Ishikawa (cell line): ENCODE measurements at regions not wholly inside any gene's neighbourhood (a gene's known extent, or its start where the extent isn't known, plus 50 kb on each side); places are given as distances from the start of the nearest gene placed in this dataset.

Experiments used
- CEBPB ChIP-seq: IDR thresholded peaks from 2 replicates; pipeline ENCODE4 v1.6.1; 2012
- CREB1 ChIP-seq: IDR thresholded peaks from 2 replicates; pipeline ENCODE4 v1.6.1; 2012; ENCODE audit warnings: low read depth
- EGR1 ChIP-seq: IDR thresholded peaks from 2 replicates; pipeline ENCODE4 v1.6.1; 2012
- EP300 ChIP-seq: IDR thresholded peaks from 2 replicates; pipeline ENCODE4 v1.6.1; 2012; ENCODE audit warnings: borderline replicate concordance
- FOXM1 ChIP-seq: IDR thresholded peaks from 2 replicates; pipeline ENCODE4 v1.6.1; 2012; ENCODE audit warnings: low read depth, borderline replicate concordance
- NFIC ChIP-seq: IDR thresholded peaks from 2 replicates; pipeline ENCODE4 v1.6.1; 2012
- RAD21 ChIP-seq: IDR thresholded peaks from 2 replicates; pipeline ENCODE4 v1.6.1; 2012; ENCODE audit warnings: low read depth
- TAF1 ChIP-seq: IDR thresholded peaks from 2 replicates; pipeline ENCODE4 v1.6.1; 2012; ENCODE audit warnings: low read depth, mild to moderate bottlenecking
- TCF12 ChIP-seq: IDR thresholded peaks from 2 replicates; pipeline ENCODE4 v1.6.1; 2012; ENCODE audit warnings: low read depth
- TEAD4 ChIP-seq: IDR thresholded peaks from 2 replicates; pipeline ENCODE4 v1.6.1; 2012
- YY1 ChIP-seq: IDR thresholded peaks from 2 replicates; pipeline ENCODE4 v1.6.1; 2012; ENCODE audit warnings: low read depth
- ZBTB7A ChIP-seq: IDR thresholded peaks from 2 replicates; pipeline ENCODE4 v1.6.1; 2012; ENCODE audit warnings: low read depth
- TF ChIP-seq, protein P1 (sequence below): IDR thresholded peaks from 2 replicates; pipeline ENCODE4 v1.6.1; 2012; ENCODE audit warnings: low read depth, mild to moderate bottlenecking
- TF ChIP-seq, protein P2 (sequence below): IDR thresholded peaks from 2 replicates; pipeline ENCODE4 v1.6.1; 2012
- TF ChIP-seq, protein P3 (sequence below): IDR thresholded peaks from 2 replicates; pipeline ENCODE4 v1.6.1; 2012

DNA sequence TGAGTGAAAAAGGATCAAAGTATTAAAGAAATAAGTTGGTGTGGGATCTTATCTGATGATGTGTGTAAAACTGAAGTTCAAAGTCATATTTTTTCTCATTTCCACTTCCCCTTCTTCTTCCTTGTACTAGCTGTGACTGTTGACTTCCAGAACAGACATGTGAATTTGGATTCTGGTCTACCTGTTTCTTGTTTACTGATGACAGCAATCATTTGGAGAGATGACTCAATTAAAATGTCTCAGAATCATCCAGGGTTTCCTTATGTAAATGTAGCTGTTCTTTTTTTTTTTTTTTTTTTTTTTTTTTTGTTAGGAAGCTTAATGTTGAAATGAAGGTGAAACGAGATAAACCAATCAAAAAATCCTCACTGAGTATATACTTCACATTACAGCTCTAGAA is 819.9 kb upstream of the PIK3C3 start:
- no peak for TF ChIP-seq TAF1
- no peak for TF ChIP-seq TCF12
- no peak for TF ChIP-seq TEAD4
- TF ChIP-seq CREB1, result no peak
- no peak for TF ChIP-seq CEBPB
- TF ChIP-seq YY1, result no peak
- TF ChIP-seq, protein P1, sequence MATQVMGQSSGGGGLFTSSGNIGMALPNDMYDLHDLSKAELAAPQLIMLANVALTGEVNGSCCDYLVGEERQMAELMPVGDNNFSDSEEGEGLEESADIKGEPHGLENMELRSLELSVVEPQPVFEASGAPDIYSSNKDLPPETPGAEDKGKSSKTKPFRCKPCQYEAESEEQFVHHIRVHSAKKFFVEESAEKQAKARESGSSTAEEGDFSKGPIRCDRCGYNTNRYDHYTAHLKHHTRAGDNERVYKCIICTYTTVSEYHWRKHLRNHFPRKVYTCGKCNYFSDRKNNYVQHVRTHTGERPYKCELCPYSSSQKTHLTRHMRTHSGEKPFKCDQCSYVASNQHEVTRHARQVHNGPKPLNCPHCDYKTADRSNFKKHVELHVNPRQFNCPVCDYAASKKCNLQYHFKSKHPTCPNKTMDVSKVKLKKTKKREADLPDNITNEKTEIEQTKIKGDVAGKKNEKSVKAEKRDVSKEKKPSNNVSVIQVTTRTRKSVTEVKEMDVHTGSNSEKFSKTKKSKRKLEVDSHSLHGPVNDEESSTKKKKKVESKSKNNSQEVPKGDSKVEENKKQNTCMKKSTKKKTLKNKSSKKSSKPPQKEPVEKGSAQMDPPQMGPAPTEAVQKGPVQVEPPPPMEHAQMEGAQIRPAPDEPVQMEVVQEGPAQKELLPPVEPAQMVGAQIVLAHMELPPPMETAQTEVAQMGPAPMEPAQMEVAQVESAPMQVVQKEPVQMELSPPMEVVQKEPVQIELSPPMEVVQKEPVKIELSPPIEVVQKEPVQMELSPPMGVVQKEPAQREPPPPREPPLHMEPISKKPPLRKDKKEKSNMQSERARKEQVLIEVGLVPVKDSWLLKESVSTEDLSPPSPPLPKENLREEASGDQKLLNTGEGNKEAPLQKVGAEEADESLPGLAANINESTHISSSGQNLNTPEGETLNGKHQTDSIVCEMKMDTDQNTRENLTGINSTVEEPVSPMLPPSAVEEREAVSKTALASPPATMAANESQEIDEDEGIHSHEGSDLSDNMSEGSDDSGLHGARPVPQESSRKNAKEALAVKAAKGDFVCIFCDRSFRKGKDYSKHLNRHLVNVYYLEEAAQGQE, result no peak
- TF ChIP-seq, protein P2, sequence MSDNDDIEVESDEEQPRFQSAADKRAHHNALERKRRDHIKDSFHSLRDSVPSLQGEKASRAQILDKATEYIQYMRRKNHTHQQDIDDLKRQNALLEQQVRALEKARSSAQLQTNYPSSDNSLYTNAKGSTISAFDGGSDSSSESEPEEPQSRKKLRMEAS, result no peak
- TF ChIP-seq, protein P3, sequence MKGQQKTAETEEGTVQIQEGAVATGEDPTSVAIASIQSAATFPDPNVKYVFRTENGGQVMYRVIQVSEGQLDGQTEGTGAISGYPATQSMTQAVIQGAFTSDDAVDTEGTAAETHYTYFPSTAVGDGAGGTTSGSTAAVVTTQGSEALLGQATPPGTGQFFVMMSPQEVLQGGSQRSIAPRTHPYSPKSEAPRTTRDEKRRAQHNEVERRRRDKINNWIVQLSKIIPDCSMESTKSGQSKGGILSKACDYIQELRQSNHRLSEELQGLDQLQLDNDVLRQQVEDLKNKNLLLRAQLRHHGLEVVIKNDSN, result no peak
- TF ChIP-seq EGR1, result no peak
- no peak for TF ChIP-seq EP300
- TF ChIP-seq FOXM1, result no peak
- TF ChIP-seq NFIC, result no peak
- TF ChIP-seq ZBTB7A, result no peak
- no peak for TF ChIP-seq RAD21

DNA sequence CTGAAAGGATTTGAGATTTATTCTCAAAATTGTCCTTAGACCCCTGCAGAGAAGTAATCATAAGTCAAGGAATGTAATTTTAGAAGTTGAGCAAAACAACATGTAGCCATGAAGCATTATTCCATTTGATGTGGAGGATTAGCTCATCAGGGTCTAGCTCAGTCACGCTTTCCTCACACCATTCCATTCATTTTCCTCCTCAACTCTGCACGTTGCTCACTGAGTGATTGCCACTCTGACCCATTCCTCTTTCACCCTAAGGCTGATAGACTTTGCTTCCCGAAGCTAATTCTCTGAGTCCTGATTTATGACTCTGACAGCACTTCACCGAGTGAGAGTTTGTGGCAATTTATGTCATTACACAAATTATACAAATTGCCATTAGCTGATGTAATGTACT is 820.6 kb upstream of the PIK3C3 start:
- TF ChIP-seq NFIC (no peak), EP300 (no peak)

DNA sequence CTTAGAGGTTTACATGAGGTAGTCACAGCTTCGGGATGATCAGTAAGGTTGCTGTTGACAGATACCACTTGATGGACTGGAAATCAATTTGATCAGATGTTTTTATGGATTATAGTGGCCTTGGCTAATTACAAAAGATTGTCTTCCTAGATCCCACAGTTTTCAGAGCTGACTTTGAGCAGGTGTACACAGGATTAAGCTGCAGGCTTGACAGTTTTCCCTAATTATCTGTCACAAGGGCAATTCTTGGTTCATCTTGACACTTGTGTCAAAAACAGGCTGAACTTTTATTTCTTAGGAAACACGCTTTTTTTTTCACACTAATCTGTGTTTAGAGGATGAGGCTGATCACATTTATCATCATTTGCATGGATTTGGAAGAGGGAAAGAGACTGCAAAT is 824.0 kb upstream of the PIK3C3 start:
- TF ChIP-seq ZBTB7A (no peak), CREB1 (no peak), EP300 (no peak), FOXM1 (no peak), EGR1 (no peak), YY1 (no peak)
- TF ChIP-seq, protein P2, result no peak
- TF ChIP-seq, protein P3, result no peak

DNA sequence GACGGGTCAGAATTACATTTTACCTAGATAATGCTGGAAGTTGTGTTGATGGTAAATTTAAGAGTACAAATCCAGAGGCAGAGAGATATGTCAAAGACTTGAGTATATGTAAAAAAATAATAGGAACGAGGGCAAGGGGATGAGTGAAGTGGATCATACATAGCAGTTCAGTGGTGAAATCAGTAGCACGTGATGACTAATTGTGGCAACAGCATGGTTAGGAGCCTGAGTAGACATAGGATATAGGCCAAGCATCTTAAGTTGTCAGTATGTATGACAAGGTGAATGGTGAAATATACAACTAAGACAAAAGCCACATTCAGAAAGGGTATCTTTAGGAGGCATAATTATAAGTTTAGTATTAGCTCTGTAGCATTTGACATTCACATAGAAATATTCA is 826.5 kb upstream of the PIK3C3 start:
- no peak for TF ChIP-seq CREB1
- TF ChIP-seq, protein P2, result no peak
- no peak for TF ChIP-seq CEBPB
- no peak for TF ChIP-seq YY1
- TF ChIP-seq, protein P1, result no peak
- no peak for TF ChIP-seq EP300
- no peak for TF ChIP-seq NFIC
- no peak for TF ChIP-seq EGR1
- TF ChIP-seq TEAD4, result no peak
- no peak for TF ChIP-seq ZBTB7A
- no peak for TF ChIP-seq RAD21
- TF ChIP-seq TCF12, result no peak
- TF ChIP-seq FOXM1, result no peak
- TF ChIP-seq, protein P3, result no peak
- no peak for TF ChIP-seq TAF1

DNA sequence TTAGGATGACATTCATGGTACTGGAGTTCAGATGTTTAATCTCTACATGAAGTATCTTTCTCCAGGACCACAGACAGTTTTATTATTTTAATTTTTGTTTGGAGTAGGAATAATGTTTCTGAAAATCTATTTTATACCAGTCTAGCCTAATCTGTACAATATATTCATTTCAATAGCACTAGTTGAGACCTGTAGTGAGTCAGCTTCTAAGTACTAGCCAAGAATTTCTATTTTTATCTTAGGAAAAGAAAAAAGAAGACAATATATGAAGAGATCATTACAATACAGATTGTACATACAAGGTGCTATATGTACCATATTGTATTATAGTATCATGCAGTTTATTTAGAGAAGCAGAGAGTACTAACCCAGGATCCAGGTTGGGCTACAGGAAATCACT is 826.9 kb upstream of the PIK3C3 start:
- TF ChIP-seq, protein P2, result no peak
- TF ChIP-seq TEAD4 (no peak), TCF12 (no peak), CEBPB (no peak), NFIC (no peak), YY1 (no peak), TAF1 (no peak), EP300 (no peak), FOXM1 (no peak), EGR1 (no peak), ZBTB7A (no peak), CREB1 (no peak)
- TF ChIP-seq, protein P1, result no peak
